H1 (cell line): ENCODE measurements at regions not wholly inside any gene's neighbourhood (a gene's known extent, or its start where the extent isn't known, plus 50 kb on each side); places are given as distances from the start of the nearest gene placed in this dataset.

ENCODE experiments used
- ATF2 ChIP-seq: IDR thresholded peaks from 2 replicates; pipeline ENCODE4 v1.6.1; 2012; ENCODE audit warnings: low read length, inconsistent platforms
- BRCA1 ChIP-seq: IDR thresholded peaks from 2 replicates; pipeline ENCODE4 v1.6.1; 2012; ENCODE audit warnings: low read depth, low read length, improper control_type of control experiment
- CHD2 ChIP-seq: IDR thresholded peaks from 2 replicates; pipeline ENCODE4 v1.6.1; 2012; ENCODE audit warnings: low read length, improper control_type of control experiment
- CREB1 ChIP-seq: IDR thresholded peaks from 2 replicates; pipeline ENCODE4 v1.6.1; 2012; ENCODE audit warnings: inconsistent platforms
- CTCF ChIP-seq, 3 experiments: IDR thresholded peaks; 1 replicate in 2 of 3; 2 replicates in 1 of 3; pipeline versions ENCODE4 v1.5.1 to v1.6.1; 2011; ENCODE audit warnings: low read length in 3 of 3, mild to moderate bottlenecking in 3 of 3, inconsistent platforms in 2 of 3, low read depth in 1 of 3, moderate library complexity in 1 of 3; ENCODE audit not compliant: insufficient read depth in 1 of 3; ENCODE audit errors: control extremely low read depth in 1 of 3
- EGR1 ChIP-seq: IDR thresholded peaks from 2 replicates; pipeline ENCODE4 v1.6.1; 2011; ENCODE audit warnings: low read depth, low read length, borderline replicate concordance
- GABPA ChIP-seq: IDR thresholded peaks from 2 replicates; pipeline ENCODE4 v1.6.1; 2011; ENCODE audit warnings: mild to moderate bottlenecking, low read length, moderate library complexity, borderline replicate concordance; ENCODE audit not compliant: insufficient read depth
- KDM4A ChIP-seq: IDR thresholded peaks from one replicate; pipeline ENCODE4 v1.7.1; 2012; ENCODE audit warnings: low read depth, mild to moderate bottlenecking, moderate library complexity, low read length, inconsistent platforms; ENCODE audit not compliant: severe bottlenecking
- KDM5A ChIP-seq: fragments of 200-600 bp; IDR thresholded peaks from 2 replicates; pipeline ENCODE4 v1.7.1; 2012; ENCODE audit warnings: mild to moderate bottlenecking, low read length, inconsistent platforms, mixed read lengths
- PHF8 ChIP-seq: fragments of 200-600 bp; sonication (generic); conservative IDR thresholded peaks from 2 replicates; pipeline ENCODE4 v1.7.1; 2012; ENCODE audit warnings: low read depth, mild to moderate bottlenecking, inconsistent platforms, low read length, moderate library complexity
- RXRA ChIP-seq: IDR thresholded peaks from 2 replicates; pipeline ENCODE4 v1.6.1; 2011; ENCODE audit warnings: low read depth, mild to moderate bottlenecking, low read length, moderate library complexity; ENCODE audit not compliant: insufficient read depth
- SIRT6 ChIP-seq: IDR thresholded peaks from one replicate; pipeline ENCODE4 v1.7.1; 2012; ENCODE audit warnings: low read length, inconsistent platforms
- SRF ChIP-seq: IDR thresholded peaks from 2 replicates; pipeline ENCODE4 v1.6.1; 2011; ENCODE audit warnings: mild to moderate bottlenecking, low read depth, low read length, moderate library complexity

GRCh38 chr14:98181241-98181640 lies 1090.8 kb downstream of the BCL11B start:
- TF ChIP-seq BRCA1: no peak
- no peak for TF ChIP-seq CTCF (IDR thresholded peaks at IDR 0.05; ENCODE audit: control extremely low read depth in 1 of 3, insufficient read depth in 1 of 3, low read depth in 1 of 3, low read length in 3 of 3)
- no peak for TF ChIP-seq KDM4A
- no peak for TF ChIP-seq CHD2
- no peak for TF ChIP-seq RXRA
- TF ChIP-seq PHF8: no peak
- TF ChIP-seq SRF: no peak
- no peak for TF ChIP-seq EGR1
- no peak for TF ChIP-seq KDM5A
- no peak for TF ChIP-seq SIRT6
- TF ChIP-seq GABPA: no peak
- TF ChIP-seq ATF2: no peak
- TF ChIP-seq CREB1: no peak
